B cell (primary cell): ENCODE measurements at regions not wholly inside any gene's neighbourhood (a gene's known extent, or its start where the extent isn't known, plus 50 kb on each side); places are given as distances from the start of the nearest gene placed in this dataset.

Experiments used
- ATAC-seq: fragments of 200-7000 bp; cut with Tn5 transposase; one replicate; pipeline ENCODE4 v1.10.0; 2021; ENCODE audit warnings: low read depth, mild to moderate bottlenecking, moderate number of reproducible peaks, moderate library complexity
- CTCF ChIA-PET: fragments of 350-600 bp; sonication (Branson Sonifier 250); formaldehyde crosslinking; loops from one replicate; lab custom pipeline; 2021; ENCODE audit warnings: antibody characterized with exemption, inconsistent platforms; lab: Charles Lee
- POLR2A ChIA-PET: fragments of 350-600 bp; sonication (Branson Sonifier 250); formaldehyde crosslinking; loops from one replicate; lab custom pipeline; 2021; ENCODE audit warnings: antibody characterized with exemption; lab: Charles Lee
- DNase-seq: peaks from one replicate; pipeline ENCODE4 v3.0.0; 2013
- H2AFZ ChIP-seq: 2 replicates; pipeline ENCODE4 v1.6.1; 2012; ENCODE audit warnings: mild to moderate bottlenecking, low read depth, low read length; ENCODE audit not compliant: insufficient read depth, poor library complexity, severe bottlenecking
- H3K27ac ChIP-seq, 2 donors: 1 replicate in 1 of 2; 2 replicates in 1 of 2; pipeline ENCODE4 v1.5.1; 2012 to 2013; ENCODE audit warnings: low read length in 2 of 2, mild to moderate bottlenecking in 2 of 2, moderate library complexity in 1 of 2
- H3K27me3 ChIP-seq, 4 experiments: fragments of 200-600 bp in 1 of 4; sonication (generic) in 1 of 4; replicated peaks in 1 of 4; 1 replicate in 2 of 4; 2 replicates in 2 of 4; pipeline versions ENCODE4 v1.6.1 to v1.7.0; 2013 to 2016; ENCODE audit warnings: low read length in 3 of 4, mild to moderate bottlenecking in 2 of 4, mixed read lengths in 1 of 4, moderate library complexity in 1 of 4; ENCODE audit not compliant: insufficient read depth in 4 of 4, control insufficient read depth in 3 of 4; ENCODE audit errors: control extremely low read depth in 1 of 4
- H3K36me3 ChIP-seq, 2 experiments: replicated peaks in 1 of 2; 1 replicate in 1 of 2; 2 replicates in 1 of 2; pipeline versions ENCODE4 v1.6.1 to v1.7.1; 2013; ENCODE audit warnings: low read length in 1 of 2; ENCODE audit not compliant: insufficient read depth in 2 of 2, control insufficient read depth in 1 of 2; ENCODE audit errors: control extremely low read depth in 1 of 2, extremely low read depth in 1 of 2
- H3K4me1 ChIP-seq, 2 donors: fragments of 200-600 bp in 1 of 2; sonication (generic) in 1 of 2; 1 replicate in 1 of 2; 2 replicates in 1 of 2; pipeline versions ENCODE4 v1.5.1 to v1.6.1; 2013 to 2017; ENCODE audit warnings: low read length in 2 of 2; ENCODE audit not compliant: control insufficient read depth in 2 of 2, insufficient read depth in 2 of 2
- H3K4me2 ChIP-seq: replicated peaks from 2 replicates; pipeline ENCODE3; 2012; ENCODE audit warnings: mild to moderate bottlenecking, low read depth, low read length; ENCODE audit not compliant: poor library complexity, severe bottlenecking
- H3K4me3 ChIP-seq, 5 experiments: fragments of 200-600 bp in 1 of 5; sonication (generic) in 1 of 5; 1 replicate in 3 of 5; 2 replicates in 2 of 5; pipeline versions ENCODE4 v1.5.1 to v1.7.0; 2011 to 2016; ENCODE audit warnings: low read length in 4 of 5, mild to moderate bottlenecking in 4 of 5, low read depth in 2 of 5, control low read depth in 1 of 5, moderate library complexity in 1 of 5; ENCODE audit not compliant: insufficient read depth in 1 of 5; ENCODE audit errors: control extremely low read depth in 1 of 5, extremely low read depth in 1 of 5
- H3K79me2 ChIP-seq: fragments of 200-600 bp; sonication (generic); one replicate; pipeline ENCODE4 v1.6.0; 2016; ENCODE audit warnings: low read length; ENCODE audit not compliant: control insufficient read depth, insufficient read depth
- H3K9ac ChIP-seq: fragments of 200-600 bp; sonication (generic); 2 replicates; pipeline ENCODE4 v1.6.1; 2017; ENCODE audit warnings: mild to moderate bottlenecking, low read length, moderate library complexity
- H3K9me3 ChIP-seq, 3 donors: one replicate each; pipeline versions ENCODE4 v1.6.1 to v1.7.1; 2013; ENCODE audit warnings: low read length in 2 of 3; ENCODE audit not compliant: control insufficient read depth in 2 of 3, insufficient read depth in 1 of 3; ENCODE audit errors: control extremely low read depth in 1 of 3
- H4K20me1 ChIP-seq: 2 replicates; pipeline ENCODE4 v1.6.0; 2012; ENCODE audit warnings: mild to moderate bottlenecking, low read length; ENCODE audit not compliant: insufficient read depth, control insufficient read depth, poor library complexity, severe bottlenecking
- H3K27ac Mint-ChIP-seq: one replicate; pipeline ENCODE4 v1.8.0; 2021; ENCODE audit warnings: mixed read lengths
- H3K27me3 Mint-ChIP-seq: one replicate; pipeline ENCODE4 v1.8.0; 2021; ENCODE audit warnings: mixed read lengths
- H3K4me1 Mint-ChIP-seq: one replicate; pipeline ENCODE4 v1.8.0; 2021; ENCODE audit warnings: mixed read lengths
- H3K4me3 Mint-ChIP-seq: one replicate; pipeline ENCODE4 v1.8.0; 2021; ENCODE audit warnings: mixed read lengths
- H3K9me3 Mint-ChIP-seq: one replicate; pipeline ENCODE4 v1.8.0; 2022; ENCODE audit warnings: mixed read lengths; ENCODE audit not compliant: insufficient read depth
- EZH2 ChIP-seq: IDR thresholded peaks from 2 replicates; pipeline ENCODE4 v1.6.1; 2012; ENCODE audit warnings: borderline replicate concordance, low read depth, mild to moderate bottlenecking, moderate library complexity, low read length; ENCODE audit not compliant: insufficient read depth, poor library complexity, severe bottlenecking
- WGBS: methylation state at CpG from one replicate; pipeline ENCODE4 v1.1.5; 2013; ENCODE audit warnings: missing lambda C conversion rate; ENCODE audit not compliant: insufficient coverage; 5-methylcytosine and 5-hydroxymethylcytosine counted together
- intact Hi-C: fragments of 100-400 bp; cut with micrococcal nuclease; formaldehyde crosslinking; loops from one replicate; pipeline ENCODE4 v1.10.0; 2022
- TF ChIP-seq, protein P1 (sequence below): fragments of 200-600 bp; IDR thresholded peaks from one replicate; pipeline ENCODE4 v1.8.0; 2022; ENCODE audit warnings: antibody characterized with exemption, mild to moderate bottlenecking

DNA sequence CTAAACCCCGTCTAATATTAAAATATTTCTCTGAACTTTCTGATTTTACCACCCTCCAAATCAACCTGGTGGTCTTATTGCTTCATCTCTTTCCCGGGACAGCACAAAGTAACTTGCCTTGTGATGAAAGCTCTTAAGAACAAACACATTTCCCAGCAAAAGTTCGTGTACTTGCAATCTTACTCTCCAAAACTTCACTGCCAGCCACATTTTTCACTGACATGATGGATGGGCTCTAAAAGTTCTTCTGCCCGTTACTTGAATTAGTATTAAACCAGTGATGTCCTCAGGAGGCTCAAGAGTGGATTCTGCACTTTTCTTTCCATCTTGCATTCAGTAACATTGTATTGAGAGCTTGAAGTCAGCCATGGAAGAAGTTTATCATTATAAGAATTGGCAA is 731.6 kb upstream of the GJE1 start:
- Mint-ChIP-seq H3K9me3 (no peaks in the 10 kb centered on the region), H3K27ac (no peak overlapping the region), H3K4me1 (peaks cover 12% of the 10 kb centered on the region), H3K27me3 (no peaks in the 10 kb centered on the region), H3K4me3 (no peak overlapping the region)
- no peaks in the 10 kb centered on the region for H3K27me3 ChIP-seq
- no peaks in the 10 kb centered on the region for H3K36me3 ChIP-seq
- no peak overlapping the region for H2AFZ ChIP-seq
- no peak for ATAC-seq
- 75% methylated on average over 3 of the region's 4 CpGs for WGBS
- H3K4me1 ChIP-seq, result no peaks in the 10 kb centered on the region
- H3K9me3 ChIP-seq, result no peaks in the 10 kb centered on the region
- no peak overlapping the region for H3K4me2 ChIP-seq
- H3K9ac ChIP-seq, result no peak overlapping the region
- H3K4me3 ChIP-seq, result no peak overlapping the region
- H3K27ac ChIP-seq, result no peak overlapping the region
- no peak for DNase-seq
- intact Hi-C loops, result no loop called here
- H4K20me1 ChIP-seq, result no peaks in the 10 kb centered on the region
- CTCF ChIA-PET, result interaction anchor here (0.6 kb wide), 1 partner anchor 156 kb away, joined by 5 read pairs; no protein-coding TSS in a partner anchor
- TF ChIP-seq, protein P1, sequence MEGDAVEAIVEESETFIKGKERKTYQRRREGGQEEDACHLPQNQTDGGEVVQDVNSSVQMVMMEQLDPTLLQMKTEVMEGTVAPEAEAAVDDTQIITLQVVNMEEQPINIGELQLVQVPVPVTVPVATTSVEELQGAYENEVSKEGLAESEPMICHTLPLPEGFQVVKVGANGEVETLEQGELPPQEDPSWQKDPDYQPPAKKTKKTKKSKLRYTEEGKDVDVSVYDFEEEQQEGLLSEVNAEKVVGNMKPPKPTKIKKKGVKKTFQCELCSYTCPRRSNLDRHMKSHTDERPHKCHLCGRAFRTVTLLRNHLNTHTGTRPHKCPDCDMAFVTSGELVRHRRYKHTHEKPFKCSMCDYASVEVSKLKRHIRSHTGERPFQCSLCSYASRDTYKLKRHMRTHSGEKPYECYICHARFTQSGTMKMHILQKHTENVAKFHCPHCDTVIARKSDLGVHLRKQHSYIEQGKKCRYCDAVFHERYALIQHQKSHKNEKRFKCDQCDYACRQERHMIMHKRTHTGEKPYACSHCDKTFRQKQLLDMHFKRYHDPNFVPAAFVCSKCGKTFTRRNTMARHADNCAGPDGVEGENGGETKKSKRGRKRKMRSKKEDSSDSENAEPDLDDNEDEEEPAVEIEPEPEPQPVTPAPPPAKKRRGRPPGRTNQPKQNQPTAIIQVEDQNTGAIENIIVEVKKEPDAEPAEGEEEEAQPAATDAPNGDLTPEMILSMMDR, result no peak
- TF ChIP-seq EZH2, result no peak
- H3K79me2 ChIP-seq, result no peaks in the 10 kb centered on the region
- POLR2A ChIA-PET, result no interaction called here

DNA sequence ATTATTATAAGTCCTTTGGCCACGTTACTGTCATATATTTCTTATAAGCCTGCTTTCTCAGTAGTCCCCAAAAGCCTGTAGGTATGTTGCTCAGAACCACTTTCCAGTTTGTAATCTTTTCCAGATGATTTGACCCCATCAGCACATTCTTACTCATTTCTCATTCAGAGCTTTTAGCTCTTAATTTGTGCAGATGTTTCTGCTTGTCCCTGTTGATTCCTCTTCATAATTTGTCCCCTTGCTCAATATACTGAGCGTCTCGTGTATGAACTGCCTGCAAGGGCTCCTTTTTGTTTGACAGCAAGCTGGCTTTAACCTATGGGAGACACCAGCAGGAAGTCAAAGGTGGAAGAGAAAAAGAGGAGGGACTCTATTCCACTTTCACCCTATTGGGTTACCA is 733.8 kb upstream of the GJE1 start:
- ChIA-PET CTCF (no interaction called here), POLR2A (no interaction called here)
- H3K9me3 Mint-ChIP-seq, result no peaks in the 10 kb centered on the region
- DNase-seq (no peak), ATAC-seq (no peak)
- H3K4me1 ChIP-seq, result no peaks in the 10 kb centered on the region
- no peak overlapping the region for H3K4me3 Mint-ChIP-seq
- TF ChIP-seq EZH2, result no peak
- TF ChIP-seq, protein P1, result no peak
- peaks cover 0 to 2% (median 0%) of the 10 kb centered on the region in 3 donors for H3K9me3 ChIP-seq
- no peak overlapping the region for H3K4me2 ChIP-seq
- no peaks in the 10 kb centered on the region for H3K79me2 ChIP-seq
- no peaks in the 10 kb centered on the region for H3K36me3 ChIP-seq
- H3K27me3 ChIP-seq, result no peaks in the 10 kb centered on the region
- no peak overlapping the region for H3K27ac ChIP-seq
- no peaks in the 10 kb centered on the region for H4K20me1 ChIP-seq
- H3K27me3 Mint-ChIP-seq, result no peaks in the 10 kb centered on the region
- no peak overlapping the region for H2AFZ ChIP-seq
- no peak overlapping the region for H3K4me3 ChIP-seq
- H3K9ac ChIP-seq, result no peak overlapping the region
- peaks cover 12% of the 10 kb centered on the region for H3K4me1 Mint-ChIP-seq
- 86% methylated on average over 1 of the region's 3 CpGs for WGBS
- no peak overlapping the region for H3K27ac Mint-ChIP-seq
- intact Hi-C loops, result no loop called here
